HG02759 (cell line): ENCODE measurements at regions not wholly inside any gene's neighbourhood (a gene's known extent, or its start where the extent isn't known, plus 50 kb on each side); places are given as distances from the start of the nearest gene placed in this dataset.

Source experiments
- ATAC-seq: cut with Tn5 transposase; IDR thresholded peaks from one replicate; pipeline ENCODE4 v1.9.1; 2021; ENCODE audit warnings: mild to moderate bottlenecking, moderate library complexity; ENCODE audit not compliant: unreplicated experiment

DNA sequence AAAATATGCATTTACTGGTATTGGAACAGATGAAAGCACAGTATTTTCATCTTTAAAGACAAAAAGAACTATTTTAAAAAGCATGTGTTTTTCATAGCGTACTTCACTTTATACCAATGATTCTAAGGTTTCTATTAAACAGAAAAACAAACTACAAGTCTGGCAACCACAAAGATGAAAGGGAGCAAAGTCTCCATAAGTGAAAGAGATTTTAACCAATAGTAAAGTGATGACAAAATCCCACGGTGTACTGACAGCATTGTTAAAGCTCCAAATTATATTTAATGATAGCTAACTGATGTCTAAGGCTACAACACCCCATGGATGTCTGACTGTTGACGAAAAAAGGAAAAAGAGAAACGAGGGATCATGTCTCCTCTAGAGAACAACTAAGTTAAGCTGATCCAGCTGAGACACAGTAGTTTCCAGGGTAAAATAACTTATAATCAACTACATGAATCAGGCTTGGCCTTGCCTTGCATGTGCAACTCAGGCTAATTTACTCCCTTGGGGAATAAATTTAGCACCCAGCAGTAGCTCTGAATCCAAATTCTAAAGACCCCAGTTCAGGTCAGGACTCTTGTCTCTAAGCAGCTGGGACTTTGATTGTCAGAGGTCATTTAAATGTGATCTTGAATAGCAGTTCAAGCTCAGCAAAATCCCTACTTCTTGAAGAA lies 56.0 kb upstream of the TAB2 start:
- ATAC-seq, result no peak

GRCh38 chr6:149263321-149263720 lies 54.2 kb upstream of the TAB2 start:
- no peak for ATAC-seq

GRCh38 chr6:149264629-149265028 lies 52.9 kb upstream of the TAB2 start:
- no peak for ATAC-seq

DNA sequence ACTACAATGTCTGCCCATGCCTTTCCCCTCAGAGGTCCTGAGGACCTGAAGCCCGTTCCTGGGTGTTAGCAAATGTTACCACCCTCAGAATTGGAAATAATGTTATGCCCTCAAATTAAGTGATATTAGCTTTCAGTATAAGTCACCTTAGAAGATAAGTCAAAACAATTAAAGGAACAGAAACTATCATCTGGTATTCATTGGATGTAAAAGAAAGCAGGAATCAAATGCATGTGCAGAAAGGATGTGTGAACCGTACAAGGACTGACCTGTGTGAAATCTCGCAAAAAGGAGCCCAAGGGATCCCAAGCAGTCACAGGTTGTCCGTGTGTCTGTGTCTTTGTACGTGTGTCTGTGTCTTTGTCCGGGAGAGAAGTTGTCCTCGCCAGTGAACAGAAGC lies 51.6 kb upstream of the TAB2 start:
- no peak for ATAC-seq

DNA sequence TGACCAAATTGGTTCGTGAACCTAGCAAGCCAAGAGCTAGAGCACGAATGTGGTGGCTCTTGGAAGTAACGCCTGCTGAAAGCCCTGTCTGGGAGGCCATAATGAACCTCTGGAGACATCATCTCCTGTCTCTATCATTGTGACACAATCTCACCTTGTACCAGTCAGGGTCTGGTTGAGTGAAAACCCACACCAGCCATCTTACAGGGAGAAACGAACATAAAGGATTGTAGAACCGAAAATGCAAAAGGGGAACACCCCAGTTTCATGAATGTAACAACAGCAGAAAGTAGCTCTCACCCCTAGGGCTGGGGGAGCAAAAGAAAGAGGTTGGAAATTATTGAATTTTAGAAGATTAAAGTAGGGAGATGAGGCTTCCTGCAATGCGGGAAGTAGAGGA lies 50.9 kb upstream of the TAB2 start:
- peak; percentile 81 for ATAC-seq

GRCh38 chr6:149267072-149267471 lies 50.4 kb upstream of the TAB2 start:
- no peak for ATAC-seq

GRCh38 chr6:149267513-149268043 lies 49.9 kb upstream of the TAB2 start:
- no peak for ATAC-seq
